NCI-H1930 (cell line): ENCODE measurements at regions not wholly inside any gene's neighbourhood (a gene's known extent, or its start where the extent isn't known, plus 50 kb on each side); places are given as distances from the start of the nearest gene placed in this dataset.

Source experiments
- DNase-seq, 2 experiments: peaks; one replicate each; lab custom pipeline; 2025; lab: John Stamatoyannopoulos, UW

DNA sequence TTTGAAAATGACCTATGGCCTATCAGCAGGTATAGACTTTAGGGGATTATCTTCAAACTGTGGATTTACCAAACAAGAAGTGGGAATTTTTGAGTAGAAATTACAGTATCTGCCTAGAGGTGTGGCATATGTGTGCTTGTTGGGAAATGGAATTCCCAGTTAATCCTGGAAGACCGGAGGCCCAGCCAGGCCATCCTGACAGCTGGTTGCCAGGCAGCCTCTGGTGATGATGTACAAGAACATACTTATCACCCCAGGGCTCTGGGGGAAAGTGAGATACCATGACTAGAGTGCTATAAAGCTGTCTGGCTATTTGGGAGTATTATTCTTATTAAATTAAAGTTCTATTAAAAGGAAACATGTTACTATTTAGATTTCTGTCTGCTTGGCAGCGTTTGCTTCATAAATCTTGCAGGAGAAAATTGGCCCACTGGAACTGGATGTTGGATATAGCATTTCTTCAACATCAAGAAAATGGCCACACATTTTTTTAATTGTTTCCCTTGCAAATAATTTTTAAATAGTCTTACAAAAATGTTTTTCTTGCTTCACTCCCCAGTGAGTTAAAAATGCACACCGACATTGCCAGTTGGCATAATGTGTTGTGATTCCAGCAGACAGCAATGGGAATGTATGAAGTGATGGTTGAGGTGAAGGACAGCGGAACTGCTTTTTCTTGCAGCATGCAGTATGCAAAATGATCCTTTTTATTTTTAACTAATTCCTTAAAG is 187.8 kb downstream of the MYLK4 start:
- DNase-seq: no peak

DNA sequence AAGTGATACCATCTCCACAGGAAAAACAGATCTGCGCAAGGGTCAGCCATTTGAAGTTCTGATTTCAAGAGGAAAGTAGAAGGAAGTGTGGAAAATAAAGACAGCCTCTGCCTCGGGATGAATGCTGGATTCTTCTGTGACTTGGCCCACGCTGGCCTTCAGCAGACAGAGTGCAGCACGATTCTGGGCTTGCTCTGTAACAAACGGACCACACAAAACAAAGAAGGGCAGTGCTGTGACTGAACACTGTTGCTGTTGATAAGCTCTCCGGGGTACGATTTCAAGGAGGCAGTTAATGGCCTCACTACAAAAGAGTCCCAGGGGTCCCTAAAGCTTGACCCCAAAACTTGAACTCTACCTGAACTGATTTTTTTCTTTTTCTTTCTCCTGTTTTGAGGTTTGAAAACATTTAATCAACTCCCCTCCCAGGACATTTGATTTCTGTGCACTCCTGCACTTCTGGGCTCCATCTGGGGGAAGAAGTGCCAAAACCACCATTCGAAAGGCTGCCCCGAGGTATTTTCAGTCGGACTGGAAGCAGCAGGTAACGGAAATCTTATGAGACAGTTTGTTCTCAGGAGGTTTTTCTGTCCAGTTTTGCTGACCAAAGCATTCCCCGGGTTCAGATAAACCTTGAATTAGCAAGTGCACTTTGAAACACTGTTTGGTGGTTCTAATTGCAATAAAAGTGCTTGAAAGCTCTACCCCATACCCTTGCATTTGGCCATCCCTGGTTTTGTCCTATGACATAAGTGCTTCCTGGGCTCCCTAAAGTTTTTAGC is 189.6 kb downstream of the MYLK4 start:
- no peak for DNase-seq

DNA sequence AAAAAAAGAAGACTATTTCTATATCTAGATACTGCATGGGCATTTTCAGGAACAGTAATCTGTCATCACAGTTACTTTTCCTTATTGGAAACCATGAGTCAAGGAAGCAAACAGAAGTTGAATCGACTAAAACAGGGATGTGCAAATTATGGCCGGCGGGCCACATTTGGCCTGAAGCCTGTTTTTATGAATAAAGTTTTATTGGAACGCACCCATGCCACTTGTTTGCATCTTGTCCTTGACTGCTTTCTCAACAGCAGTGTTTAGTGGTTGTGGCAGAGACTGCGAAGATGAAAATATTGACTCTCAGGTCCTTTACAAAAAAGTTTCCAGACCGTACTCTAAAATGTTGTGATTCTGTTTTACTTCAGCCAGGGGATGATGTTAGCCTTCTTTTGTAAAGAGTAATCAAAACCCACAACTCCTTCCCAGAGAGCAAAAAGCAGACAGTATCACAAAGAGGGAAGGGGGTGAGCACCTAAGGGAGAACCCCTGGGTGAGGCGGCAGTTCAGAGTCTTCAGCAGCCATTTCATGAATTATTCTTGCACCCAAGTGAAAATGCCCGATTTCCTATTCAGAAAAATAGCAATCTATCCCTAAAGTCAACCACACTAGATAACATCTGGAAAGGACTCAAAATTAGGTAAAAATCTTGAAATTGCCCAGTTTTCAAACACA is 190.4 kb downstream of the MYLK4 start:
- no peak for DNase-seq

DNA sequence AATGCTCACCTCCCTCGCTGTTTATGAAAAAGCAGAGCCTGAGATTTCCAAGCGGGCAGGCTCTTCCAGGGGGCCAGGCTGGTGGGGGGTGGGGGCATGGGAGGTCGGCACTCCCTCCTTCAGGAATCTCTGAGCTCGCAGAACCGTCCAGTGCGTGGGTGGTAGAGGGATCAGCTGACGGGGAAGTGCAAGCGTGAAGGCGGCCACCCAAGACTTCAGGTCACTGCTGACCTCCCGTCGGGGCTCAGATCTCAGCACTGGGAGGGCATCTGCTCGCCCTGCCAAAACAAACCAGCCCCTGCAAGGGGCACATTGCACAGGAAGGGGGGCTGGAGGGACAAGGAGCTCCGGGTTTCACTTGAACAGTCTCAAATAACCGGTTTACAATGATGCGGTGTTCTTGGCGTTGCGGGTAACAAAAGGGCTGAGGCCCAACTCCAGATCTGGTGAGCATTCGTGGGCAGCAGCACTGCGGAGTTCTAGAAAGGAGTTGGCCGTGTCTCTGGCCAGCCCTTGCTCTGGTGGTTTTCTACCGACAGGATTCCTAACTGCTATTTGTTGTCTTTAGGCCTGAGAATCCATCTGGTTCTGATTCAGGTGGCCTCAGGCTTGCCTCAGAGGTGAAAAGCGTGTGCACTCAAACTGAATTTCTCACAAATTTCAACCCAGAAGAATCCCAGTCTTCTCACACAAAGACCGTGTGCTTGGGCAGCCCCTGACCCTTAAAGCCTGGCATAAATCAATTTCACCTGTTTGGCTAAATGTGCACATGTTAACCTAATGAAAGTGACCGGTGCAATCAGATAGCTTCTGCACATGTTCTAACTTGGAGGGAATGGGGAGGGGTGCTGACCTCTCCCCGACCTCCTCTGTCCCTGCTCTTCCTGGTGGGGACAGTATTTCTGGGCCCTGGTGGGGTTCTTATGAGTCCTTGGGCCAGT is 191.6 kb downstream of the MYLK4 start:
- no peak for DNase-seq

DNA sequence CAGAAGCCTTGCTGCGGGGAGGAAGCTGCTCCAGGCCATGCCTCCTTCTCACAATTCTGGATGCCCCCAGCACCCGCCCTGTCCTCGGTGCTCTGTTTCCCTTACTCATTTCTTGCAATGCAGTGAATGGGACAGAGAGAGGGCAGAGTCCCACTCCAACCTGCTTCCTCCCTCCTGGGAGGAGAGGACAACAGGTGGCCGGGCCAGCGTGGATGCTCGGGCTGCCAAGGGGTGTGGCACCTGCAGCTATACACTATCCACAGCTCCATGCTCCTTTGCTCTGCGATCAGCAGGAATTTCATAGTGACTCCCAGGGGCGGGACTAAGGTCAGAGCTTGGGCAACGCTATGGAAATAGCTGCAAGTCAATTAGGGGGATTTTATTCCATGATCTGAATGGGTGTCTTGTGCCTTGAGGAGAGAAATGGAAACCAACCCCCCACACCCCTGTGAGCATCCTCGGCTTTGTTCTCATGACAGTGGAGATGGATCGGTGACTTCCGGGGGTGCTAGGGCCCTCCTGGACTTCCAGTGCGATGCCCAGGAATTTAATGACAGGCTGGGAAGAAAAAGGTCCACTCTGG is 192.5 kb downstream of the MYLK4 start:
- no peak for DNase-seq

DNA sequence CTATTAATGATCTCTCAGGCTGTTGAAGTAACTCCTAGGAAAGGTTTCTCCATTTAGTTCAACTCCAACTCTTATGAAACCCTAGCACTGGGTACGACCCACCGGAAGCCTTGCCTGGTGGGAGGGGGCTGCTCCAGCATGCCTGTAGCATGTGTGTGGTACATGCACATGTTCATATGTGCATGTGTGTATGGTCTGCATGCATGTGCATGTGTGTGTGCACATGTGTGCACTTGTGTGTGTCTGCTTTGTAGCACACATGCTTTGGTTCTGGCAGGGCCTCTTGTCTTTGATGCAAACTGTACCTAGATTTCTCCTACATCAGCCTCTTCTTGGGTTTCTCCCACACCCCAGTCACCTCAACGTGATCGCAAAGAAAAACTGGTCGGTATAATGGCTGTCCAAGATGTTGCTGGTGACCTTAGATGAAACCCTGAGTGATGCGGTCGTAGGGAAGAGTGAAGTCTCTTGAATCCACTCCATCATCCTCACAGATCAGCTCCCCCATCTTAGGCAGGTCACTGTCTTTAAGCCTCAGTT is 193.5 kb downstream of the MYLK4 start:
- DNase-seq: no peak

DNA sequence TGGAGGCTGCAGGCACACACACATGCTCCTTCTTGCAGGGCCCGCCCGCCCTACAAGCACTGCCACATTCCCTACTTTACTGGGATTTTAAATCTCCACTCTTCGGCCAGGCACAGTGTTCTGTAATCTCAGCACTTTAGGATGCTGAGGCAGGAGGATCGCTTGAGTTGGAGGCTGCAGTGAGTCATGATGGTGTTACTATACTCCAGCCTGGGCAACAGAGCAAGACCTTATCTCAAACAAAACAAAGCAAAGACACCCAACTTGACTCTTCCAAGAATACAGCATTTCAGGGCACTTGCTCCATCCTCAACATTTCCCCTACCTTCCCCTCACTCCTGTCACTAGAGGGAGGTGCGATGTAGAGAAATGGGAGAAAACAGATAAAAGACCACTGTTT is 194.0 kb downstream of the MYLK4 start:
- no peak for DNase-seq

DNA sequence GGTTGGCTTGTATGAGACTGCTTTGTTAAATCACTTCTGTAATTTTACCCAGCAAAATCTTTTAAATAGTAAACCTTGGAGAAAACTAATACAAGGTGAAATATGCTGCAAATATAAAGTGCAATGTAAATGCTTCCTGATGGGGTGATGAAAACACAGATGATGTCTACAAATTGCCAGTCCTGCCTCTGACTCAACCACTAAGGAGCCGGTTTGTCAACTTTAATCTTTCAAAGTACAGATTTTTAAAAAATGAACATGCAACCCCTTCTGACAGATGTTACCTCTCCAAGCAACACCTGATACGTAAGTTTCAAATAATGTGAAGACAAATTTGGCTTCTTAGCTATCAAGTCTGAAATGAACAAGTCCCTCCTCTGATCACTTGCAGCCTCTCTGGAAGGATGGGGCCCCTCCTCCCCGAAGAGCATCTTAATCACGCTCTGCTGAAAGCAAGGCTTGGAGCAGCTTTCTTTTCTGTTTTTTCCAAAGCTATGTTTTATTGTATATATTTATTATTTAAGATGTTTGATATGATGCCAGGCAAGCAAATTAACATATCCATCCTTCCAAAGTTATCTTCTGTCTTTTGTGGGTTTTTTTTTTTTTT is 196.0 kb downstream of the MYLK4 start:
- DNase-seq: no peak

DNA sequence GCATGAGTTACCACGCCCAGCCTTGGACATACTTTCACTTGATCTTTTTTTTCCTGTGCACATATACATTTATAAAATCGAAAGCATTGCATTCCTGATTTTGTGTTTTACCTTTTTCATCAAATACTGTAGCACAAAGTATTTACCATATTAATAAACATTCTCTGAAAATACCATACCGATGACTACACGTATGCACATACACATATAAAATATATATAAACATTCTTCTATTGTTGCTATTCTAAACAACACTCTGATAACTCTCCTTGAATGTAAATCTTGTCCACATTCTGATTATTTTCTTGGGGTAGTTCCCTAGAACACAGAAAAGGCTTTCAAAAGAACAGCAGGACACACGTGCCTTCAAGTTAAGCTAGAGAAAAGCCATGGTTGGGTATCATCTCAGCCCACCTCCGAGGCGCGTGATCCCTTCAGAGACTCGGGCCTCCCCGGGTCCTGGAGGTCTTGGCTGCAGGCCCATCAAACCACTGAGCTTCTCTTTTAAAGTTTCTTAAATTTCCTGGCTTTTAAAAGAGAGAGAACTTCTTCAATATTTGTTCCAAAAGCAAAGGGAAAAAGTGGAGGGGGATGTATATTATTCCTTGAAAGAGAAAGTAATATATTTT is 198.1 kb downstream of the MYLK4 start:
- no peak for DNase-seq

DNA sequence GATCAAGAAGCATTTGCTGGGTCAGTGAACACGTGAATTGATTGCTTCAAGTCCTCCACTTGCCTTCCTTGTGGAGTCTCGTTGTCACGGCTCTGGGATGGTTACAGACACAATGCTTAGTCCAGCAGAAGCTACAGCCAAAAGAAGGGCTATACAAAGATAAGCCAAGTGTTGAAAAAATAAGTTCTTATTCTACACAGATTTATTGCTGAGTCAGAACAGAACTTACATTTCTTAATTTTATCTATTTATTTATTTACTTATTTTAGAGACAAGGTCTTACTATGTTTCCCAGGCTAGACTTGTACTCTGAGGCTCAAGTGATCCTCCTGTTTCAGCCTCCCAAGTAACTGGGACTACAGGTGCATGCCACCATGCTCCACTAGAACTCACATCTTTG is 199.0 kb downstream of the MYLK4 start:
- no peak for DNase-seq

DNA sequence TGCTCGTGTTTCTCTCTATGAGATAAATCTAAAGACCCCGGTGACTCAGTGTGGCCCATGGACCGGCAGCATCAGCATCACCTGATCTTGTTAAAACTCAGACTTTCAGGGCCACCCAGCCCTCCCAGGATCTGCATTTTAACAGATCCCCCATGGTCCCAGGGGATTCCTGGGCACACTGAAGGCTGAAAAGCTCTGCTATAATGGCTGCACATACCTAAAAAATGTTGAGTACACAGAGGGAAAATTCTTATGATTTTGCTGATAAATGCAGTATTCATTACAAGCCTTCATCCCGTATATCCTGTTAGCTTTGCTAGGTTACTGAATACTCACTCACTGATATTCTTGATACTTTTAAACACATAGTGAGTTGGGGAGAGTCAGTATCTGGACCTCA is 200.5 kb downstream of the MYLK4 start:
- DNase-seq: no peak

DNA sequence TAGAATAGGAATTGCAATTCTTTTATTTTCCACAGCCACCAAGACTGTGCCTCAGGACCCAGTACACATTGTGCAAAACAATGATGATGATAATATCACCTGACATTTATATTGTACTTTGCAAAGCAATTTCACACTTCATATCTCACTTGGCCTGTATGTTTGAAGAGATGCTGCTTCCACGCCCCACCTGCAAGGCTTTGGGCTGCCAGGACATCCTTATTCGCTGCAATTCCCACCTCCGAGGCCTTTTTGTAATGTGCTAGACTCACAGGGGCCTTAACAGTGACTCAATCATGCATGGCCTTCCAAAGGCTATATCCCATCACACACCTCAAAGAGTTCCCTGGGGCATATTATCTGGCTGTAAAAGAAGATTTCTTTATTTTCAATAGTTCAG is 200.9 kb downstream of the MYLK4 start:
- no peak for DNase-seq

DNA sequence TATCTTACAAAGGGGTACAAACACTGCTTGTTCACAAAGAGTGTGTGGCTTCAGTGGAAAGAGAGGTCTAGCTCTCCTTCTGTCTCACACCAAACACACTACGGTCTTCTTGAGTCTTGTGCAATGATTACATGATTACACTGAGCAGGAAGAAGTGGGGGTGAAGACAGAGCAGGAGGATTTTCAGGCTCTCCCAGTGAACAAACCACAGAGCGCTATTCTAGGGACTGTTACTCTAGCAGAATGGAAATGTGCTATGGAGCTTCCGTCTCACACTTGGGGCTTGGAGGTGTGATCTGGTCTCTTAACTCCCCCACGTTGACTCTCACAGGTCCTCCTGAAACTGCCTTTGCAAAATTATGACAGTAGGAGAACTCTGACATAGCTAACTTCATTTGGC is 203.4 kb downstream of the MYLK4 start:
- DNase-seq: no peak

DNA sequence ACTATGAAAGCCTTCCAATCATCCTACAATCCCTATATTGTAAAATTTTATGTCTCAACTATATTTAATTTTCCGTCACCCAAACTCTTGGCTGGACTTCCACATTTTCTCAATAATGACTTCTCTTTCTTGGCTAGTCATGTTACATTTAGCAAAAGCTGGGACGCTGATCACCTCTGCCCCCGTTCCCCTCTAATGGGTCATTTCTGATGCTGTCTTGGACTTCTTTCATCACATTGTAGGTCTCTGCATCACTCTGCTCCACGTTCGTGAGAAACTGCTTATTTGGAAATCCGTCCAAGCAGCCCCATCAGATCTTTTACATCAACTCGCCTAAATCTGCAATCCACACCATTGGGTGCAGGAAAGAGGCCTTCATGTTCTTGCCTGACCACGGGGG is 203.8 kb downstream of the MYLK4 start:
- DNase-seq: no peak

DNA sequence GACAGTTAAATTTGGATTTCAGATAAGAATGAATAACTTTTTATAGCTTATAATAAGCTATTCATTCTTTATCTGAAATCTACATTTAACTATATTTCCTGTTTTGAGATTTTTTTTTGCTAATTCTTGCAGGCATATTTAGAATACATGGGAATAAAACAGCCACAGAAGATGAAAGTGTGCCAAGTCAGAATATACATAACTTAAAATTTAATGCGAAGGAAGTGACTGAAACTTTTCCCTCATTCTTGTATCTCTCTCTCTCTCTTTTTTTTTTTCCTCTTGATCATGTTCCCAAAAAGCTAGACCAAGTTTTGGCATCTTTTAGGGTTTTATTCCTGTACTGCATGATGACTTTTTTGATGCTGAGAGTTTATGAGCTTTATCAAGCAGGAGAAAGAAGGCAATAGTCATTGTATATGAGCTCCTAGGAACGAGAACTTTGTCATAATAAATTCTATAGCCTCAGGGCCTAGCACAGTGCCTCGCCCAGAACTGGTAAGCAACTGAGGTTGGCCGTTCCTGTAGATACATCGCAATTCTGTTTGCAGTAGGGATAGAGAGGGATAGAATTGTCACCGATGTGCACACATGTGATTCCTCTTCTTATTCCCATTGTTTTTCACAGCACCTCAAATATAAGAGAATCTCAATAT is 205.2 kb downstream of the MYLK4 start:
- DNase-seq: no peak

DNA sequence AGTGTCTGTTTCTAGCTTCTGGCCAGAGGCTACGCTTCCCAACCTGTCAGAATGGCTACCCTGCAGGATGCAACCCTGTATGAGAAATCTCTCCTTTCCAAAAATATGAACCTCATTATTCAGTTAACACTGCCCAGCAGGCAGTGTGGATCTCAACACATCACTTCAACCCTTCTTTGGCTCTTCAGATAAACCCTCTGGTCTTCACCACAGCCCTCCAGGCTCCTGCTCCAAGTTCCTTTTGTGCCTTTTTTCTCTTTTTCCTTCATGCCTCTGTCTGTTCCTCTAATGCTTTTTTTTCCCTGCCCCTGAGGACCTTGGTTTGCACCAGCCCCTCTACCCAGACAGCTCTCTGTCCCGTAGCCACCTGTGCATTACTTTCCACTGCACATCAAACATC is 207.4 kb downstream of the MYLK4 start:
- no peak for DNase-seq

DNA sequence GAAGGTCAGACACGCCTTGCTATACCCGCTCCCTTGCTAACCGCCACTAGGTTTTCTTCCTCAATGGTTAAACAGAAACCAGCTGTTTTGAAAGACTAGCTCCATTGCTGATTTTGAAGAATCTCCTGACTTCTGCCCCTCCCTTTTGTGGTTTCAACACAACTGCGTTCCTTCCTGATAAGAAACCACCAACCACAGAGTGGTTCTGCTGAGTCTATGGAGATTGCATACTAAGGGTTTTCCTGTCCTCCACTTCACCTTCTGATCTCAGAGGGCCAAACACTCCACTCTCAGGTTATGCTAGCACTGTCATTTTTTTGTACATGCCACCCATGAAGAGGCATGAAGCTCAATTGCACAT is 207.9 kb downstream of the MYLK4 start:
- DNase-seq: no peak

DNA sequence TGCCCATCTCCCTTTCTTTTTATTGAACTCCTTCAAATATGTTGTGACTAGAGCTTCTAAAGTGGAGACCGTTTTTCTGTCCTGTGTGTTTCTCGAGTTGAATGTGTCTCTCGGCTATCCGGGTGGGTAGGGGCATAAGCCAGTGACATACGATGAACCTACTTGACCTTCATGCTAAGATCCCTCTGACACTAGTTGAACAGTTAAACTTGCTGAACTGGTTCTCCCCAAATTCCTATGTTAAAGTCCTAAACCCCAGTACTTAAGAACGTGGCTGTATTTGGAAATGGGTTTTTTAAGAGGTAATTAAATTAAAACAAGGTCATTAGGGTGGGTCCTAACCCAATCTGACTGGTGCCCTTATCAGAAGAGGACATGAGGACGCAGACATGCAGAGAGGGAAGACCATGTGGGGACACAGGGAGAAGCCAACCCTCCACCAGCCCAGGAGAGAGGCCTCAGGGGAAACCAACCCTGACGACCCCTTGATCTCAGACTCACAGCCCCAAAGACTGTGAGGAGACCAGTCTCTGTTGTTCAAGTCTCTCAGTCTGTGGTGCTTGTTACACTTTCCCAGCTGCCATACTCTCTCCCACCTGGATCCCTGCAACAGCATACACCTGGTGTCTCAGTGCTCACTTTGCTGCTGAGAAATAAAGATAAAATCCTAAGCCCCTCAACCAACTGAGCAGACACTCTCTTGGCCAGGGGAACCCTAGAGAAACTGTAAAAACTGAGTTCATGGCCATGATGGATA is 208.4 kb downstream of the MYLK4 start:
- DNase-seq: no peak

DNA sequence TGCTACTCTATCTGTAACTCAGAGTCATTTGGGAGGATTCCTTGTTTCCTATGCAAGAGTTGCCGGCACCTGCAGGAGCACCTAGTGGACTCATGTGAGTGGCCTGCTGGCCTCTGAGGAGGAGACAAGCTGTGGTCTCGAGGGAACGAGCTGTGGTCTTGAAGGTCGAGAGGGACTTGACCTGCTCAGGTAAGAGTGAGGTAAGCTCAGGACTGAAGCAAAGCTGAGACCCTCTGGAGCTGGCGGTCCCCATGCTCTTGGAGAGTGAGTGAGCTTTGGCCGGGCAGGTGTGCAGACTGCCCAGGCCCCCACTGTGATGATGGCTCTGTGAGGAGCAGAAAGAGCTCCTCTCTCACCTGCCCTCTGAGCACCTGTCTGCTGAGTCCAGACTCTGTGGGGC is 214.3 kb downstream of the MYLK4 start:
- DNase-seq: no peak
